ENCODE measurements at regions not wholly inside any gene's neighbourhood (a gene's known extent, or its start where the extent isn't known, plus 50 kb on each side); places are given as distances from the start of the nearest gene placed in this dataset.

- Histone ChIP-seq H3K9me3 (no peaks in the 10 kb centered on the region), H3K36me3 (no peaks in the 10 kb centered on the region), H3K27me3 (no peaks in the 10 kb centered on the region), H3K4me1 (no peaks in the 10 kb centered on the region), H3K4me3 (no peak overlapping the region), H3K27ac (no peak overlapping the region)
- TF ChIP-seq POLR2A (IDR thresholded peaks at IDR 0.05) = no peak
- no peak for TF ChIP-seq CTCF (IDR thresholded peaks at IDR 0.05 in 4 of 5, conservative IDR thresholded peaks at IDR 0.05 in 1 of 5)
- DNase-seq (no peak), ATAC-seq (no peak)
- in situ Hi-C loops (cut with MboI; ENCODE audit: low sequenced_read_pairs in 4 of 4) (no loop called here), intact Hi-C loops (cut with DNase I; ENCODE audit: low total_unique reads) (no loop called here)
Observed at GRCh38 chr2:118300832-118301231, 212.6 kb downstream of the INSIG2 start.

- H3K4me1 ChIP-seq = no peaks in the 10 kb centered on the region
- no peak for DNase-seq
- H3K27me3 ChIP-seq = no peaks in the 10 kb centered on the region
- no peak overlapping the region for H3K27ac ChIP-seq
- in situ Hi-C loops (cut with MboI; ENCODE audit: low sequenced_read_pairs in 4 of 4) = no loop called here
- TF ChIP-seq CTCF (IDR thresholded peaks at IDR 0.05 in 4 of 5, conservative IDR thresholded peaks at IDR 0.05 in 1 of 5) (no peak), POLR2A (IDR thresholded peaks at IDR 0.05) (no peak)
- no peaks in the 10 kb centered on the region for H3K36me3 ChIP-seq
- intact Hi-C loops (cut with DNase I; ENCODE audit: low total_unique reads) = no loop called here
- no peaks in the 10 kb centered on the region for H3K9me3 ChIP-seq
- no peak overlapping the region for H3K4me3 ChIP-seq
- ATAC-seq = no peak
Observed at GRCh38 chr2:118296663-118297062, 208.4 kb downstream of the INSIG2 start.

DNA sequence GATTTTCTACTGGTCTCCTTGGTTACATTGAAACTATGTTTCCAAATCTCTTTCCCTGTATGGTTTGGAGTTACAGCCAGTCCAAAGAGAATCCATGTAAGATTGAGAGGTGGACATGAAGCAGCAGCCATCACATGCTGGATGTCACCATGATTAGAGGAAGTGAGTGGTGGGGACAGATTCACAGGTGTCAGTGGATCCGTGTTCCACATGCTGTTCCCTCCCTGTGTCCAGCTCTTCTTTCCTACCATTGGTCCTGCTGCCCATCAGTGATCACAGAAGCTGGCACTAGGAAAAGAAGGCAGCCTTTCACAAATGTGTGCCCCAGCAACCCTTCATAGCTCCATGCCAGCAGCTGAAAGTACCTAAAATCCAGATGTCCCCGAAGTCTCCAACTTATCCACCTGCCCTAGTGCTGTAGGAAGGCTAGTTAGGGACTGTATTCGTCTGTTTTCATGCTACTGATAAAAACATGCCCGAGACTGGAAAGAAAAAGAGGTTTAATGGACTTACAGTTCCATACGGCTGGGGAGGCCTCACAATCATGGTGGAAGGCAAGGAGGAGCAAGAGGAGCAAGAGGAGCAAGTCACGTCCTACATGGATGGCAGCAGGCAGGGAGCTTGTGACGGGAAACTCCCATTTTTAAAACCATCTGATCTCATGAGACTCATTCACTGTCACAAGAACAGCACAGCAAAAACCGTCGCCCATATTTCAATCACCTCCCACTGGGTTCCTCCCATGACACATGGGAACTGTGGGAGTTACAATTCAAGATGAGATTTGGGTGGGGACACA, 207.5 kb downstream of the INSIG2 start:
- Histone ChIP-seq H3K9me3 (no peaks in the 10 kb centered on the region), H3K27ac (no peak overlapping the region), H3K36me3 (no peaks in the 10 kb centered on the region), H3K4me3 (no peak overlapping the region), H3K4me1 (no peaks in the 10 kb centered on the region), H3K27me3 (no peaks in the 10 kb centered on the region)
- DNase-seq = no peak
- in situ Hi-C loops (cut with MboI; ENCODE audit: low sequenced_read_pairs in 4 of 4) (no loop called here), intact Hi-C loops (cut with DNase I; ENCODE audit: low total_unique reads) (no loop called here)
- TF ChIP-seq POLR2A (IDR thresholded peaks at IDR 0.05) (no peak), CTCF (IDR thresholded peaks at IDR 0.05 in 4 of 5, conservative IDR thresholded peaks at IDR 0.05 in 1 of 5) (no peak)
- ATAC-seq = no peak

DNA sequence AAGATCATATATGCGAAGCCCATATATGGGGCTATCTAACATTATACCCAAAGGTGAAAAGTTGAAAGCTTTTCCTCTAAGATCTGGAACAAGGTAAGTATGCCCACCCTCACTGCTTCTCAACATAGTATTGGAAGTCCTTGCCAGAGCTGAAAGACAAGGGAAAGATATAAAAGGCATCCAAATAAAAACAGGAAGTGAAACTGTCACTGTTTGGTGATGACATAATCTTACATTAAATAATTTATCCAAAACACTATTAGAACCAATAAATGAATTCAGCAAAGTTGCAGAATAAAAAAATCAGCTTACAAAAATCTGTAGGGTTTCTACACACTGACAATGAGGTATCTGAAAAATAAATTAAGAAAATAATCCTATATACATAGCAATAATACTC, 205.8 kb downstream of the INSIG2 start:
- Histone ChIP-seq H3K27ac (no peak overlapping the region), H3K9me3 (no peaks in the 10 kb centered on the region), H3K4me1 (no peaks in the 10 kb centered on the region), H3K4me3 (no peak overlapping the region), H3K36me3 (no peaks in the 10 kb centered on the region), H3K27me3 (no peaks in the 10 kb centered on the region)
- ATAC-seq (no peak), DNase-seq (no peak)
- intact Hi-C loops (cut with DNase I; ENCODE audit: low total_unique reads) (no loop called here), in situ Hi-C loops (cut with MboI; ENCODE audit: low sequenced_read_pairs in 4 of 4) (no loop called here)
- TF ChIP-seq POLR2A (IDR thresholded peaks at IDR 0.05) (no peak), CTCF (IDR thresholded peaks at IDR 0.05 in 4 of 5, conservative IDR thresholded peaks at IDR 0.05 in 1 of 5) (no peak)

DNA sequence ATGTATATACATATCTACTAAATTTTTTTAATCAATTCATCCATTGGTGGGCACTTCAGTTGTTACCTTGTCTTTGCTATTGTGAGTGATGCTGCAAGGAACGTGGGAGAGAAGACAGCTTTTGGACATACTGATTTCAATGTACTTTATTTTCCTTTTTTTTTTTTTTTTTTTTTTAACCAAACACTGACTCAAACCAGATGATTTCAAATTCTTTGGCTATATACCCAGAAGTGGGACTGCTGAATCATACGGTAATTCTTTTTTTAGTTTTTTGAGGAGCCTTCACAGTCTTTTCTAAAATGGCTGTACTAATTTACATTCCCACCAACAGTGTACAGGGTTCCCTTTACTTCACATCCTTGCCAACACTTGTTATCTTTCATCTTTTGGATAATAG, 204.7 kb downstream of the INSIG2 start:
- intact Hi-C loops (cut with DNase I; ENCODE audit: low total_unique reads) (no loop called here), in situ Hi-C loops (cut with MboI; ENCODE audit: low sequenced_read_pairs in 4 of 4) (no loop called here)
- H3K4me1 ChIP-seq = no peaks in the 10 kb centered on the region
- H3K36me3 ChIP-seq = no peaks in the 10 kb centered on the region
- H3K27me3 ChIP-seq = no peaks in the 10 kb centered on the region
- DNase-seq (no peak), ATAC-seq (no peak)
- TF ChIP-seq CTCF (IDR thresholded peaks at IDR 0.05 in 4 of 5, conservative IDR thresholded peaks at IDR 0.05 in 1 of 5) (no peak), POLR2A (IDR thresholded peaks at IDR 0.05) (no peak)
- no peak overlapping the region for H3K27ac ChIP-seq
- no peaks in the 10 kb centered on the region for H3K9me3 ChIP-seq
- H3K4me3 ChIP-seq = no peak overlapping the region
